ENCODE measurements at regions not wholly inside any gene's neighbourhood (a gene's known extent, or its start where the extent isn't known, plus 50 kb on each side); places are given as distances from the start of the nearest gene placed in this dataset.

DNA sequence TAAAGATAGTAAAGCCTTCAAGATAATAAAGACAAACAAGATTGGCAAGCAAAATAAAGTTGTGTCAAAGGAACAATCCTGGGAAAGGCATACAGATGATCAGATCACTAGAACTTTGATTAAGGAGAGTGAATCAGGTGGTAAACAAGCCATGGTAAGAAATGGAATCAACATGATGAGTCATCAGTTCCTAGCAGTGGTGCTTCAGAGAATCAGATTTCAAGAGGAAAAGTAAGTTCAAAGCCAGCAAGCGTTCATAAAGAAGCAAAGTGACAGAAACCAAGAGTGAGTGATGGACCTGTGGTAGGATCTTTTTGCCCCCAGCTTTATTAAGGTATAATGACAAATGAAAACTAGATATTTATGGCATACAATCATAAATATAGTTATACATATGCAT is 340.4 kb downstream of the TPBG start:
- POLR2A ChIA-PET, result no interaction called here
- no peak for DNase-seq

DNA sequence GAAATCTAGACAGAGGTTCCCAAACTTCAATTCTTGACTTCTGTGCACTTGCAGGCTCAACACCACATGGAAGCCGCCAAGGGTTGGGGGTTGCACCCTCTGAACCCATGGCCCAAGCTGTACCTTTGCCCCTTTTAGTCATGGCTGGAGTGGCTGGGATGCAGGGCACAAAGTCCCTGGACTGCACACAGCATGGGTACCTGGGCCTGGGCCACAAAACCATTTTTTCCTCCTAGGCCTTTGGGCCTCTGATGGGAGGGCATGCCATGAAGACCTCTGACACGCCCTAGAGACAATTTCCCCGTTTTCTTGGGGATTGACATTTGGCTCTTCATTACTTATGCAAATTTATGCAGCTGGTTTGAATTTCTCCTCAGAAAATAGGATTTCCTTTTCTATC is 342.0 kb downstream of the TPBG start:
- 54% methylated on average over 3 of the region's 3 CpGs for WGBS (ENCODE audit: low lambda C conversion rate)
- POLR2A ChIA-PET, result no interaction called here
- Histone ChIP-seq H3K36me3 (replicated peaks in 1 of 2; ENCODE audit: control insufficient read depth in 1 of 2, insufficient read depth in 2 of 2, low read length in 1 of 2) (no peaks in the 10 kb centered on the region), H3K27ac (ENCODE audit: low read depth in 2 of 2, low read length in 1 of 2) (no peak overlapping the region), H3K4me1 (ENCODE audit: control insufficient read depth in 1 of 2, insufficient read depth in 2 of 2, low read depth in 1 of 2, low read length in 1 of 2) (no peaks in the 10 kb centered on the region), H3K9me3 (no peaks in the 10 kb centered on the region), H3K27me3 (ENCODE audit: insufficient read depth) (no peaks in the 10 kb centered on the region), H3K4me3 (ENCODE audit: low read depth in 2 of 2, low read length in 1 of 2) (no peak overlapping the region), H3K9me2 (no peaks in the 10 kb centered on the region), H3K79me2 (ENCODE audit: insufficient read depth) (no peaks in the 10 kb centered on the region), H3K4me2 (no peak overlapping the region), H4K20me1 (ENCODE audit: insufficient read depth) (no peaks in the 10 kb centered on the region), H3F3A (replicated peaks; ENCODE audit: insufficient read depth) (no peaks in the 10 kb centered on the region), H2AFZ (ENCODE audit: low read depth) (no peak overlapping the region), H3K9ac (no peak overlapping the region)
- DNase-seq, result no peak
- TF ChIP-seq TEAD4 (IDR thresholded peaks at IDR 0.05; ENCODE audit: borderline replicate concordance, insufficient read depth), result no peak
- no peak for TF ChIP-seq FOSL2 (IDR thresholded peaks at IDR 0.05; ENCODE audit: borderline replicate concordance, low read depth)
- TF ChIP-seq, protein P1, sequence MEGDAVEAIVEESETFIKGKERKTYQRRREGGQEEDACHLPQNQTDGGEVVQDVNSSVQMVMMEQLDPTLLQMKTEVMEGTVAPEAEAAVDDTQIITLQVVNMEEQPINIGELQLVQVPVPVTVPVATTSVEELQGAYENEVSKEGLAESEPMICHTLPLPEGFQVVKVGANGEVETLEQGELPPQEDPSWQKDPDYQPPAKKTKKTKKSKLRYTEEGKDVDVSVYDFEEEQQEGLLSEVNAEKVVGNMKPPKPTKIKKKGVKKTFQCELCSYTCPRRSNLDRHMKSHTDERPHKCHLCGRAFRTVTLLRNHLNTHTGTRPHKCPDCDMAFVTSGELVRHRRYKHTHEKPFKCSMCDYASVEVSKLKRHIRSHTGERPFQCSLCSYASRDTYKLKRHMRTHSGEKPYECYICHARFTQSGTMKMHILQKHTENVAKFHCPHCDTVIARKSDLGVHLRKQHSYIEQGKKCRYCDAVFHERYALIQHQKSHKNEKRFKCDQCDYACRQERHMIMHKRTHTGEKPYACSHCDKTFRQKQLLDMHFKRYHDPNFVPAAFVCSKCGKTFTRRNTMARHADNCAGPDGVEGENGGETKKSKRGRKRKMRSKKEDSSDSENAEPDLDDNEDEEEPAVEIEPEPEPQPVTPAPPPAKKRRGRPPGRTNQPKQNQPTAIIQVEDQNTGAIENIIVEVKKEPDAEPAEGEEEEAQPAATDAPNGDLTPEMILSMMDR (IDR thresholded peaks at IDR 0.05), result no peak
- no peak for TF ChIP-seq GATA2 (CRISPR knock-in tag; IDR thresholded peaks at IDR 0.05)
- TF ChIP-seq YY1 (IDR thresholded peaks at IDR 0.05; ENCODE audit: low read depth), result no peak
- TF ChIP-seq, protein P2, sequence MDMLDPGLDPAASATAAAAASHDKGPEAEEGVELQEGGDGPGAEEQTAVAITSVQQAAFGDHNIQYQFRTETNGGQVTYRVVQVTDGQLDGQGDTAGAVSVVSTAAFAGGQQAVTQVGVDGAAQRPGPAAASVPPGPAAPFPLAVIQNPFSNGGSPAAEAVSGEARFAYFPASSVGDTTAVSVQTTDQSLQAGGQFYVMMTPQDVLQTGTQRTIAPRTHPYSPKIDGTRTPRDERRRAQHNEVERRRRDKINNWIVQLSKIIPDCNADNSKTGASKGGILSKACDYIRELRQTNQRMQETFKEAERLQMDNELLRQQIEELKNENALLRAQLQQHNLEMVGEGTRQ (IDR thresholded peaks at IDR 0.05; ENCODE audit: borderline replicate concordance, low read depth, low read length), result no peak
- TF ChIP-seq, protein P3, sequence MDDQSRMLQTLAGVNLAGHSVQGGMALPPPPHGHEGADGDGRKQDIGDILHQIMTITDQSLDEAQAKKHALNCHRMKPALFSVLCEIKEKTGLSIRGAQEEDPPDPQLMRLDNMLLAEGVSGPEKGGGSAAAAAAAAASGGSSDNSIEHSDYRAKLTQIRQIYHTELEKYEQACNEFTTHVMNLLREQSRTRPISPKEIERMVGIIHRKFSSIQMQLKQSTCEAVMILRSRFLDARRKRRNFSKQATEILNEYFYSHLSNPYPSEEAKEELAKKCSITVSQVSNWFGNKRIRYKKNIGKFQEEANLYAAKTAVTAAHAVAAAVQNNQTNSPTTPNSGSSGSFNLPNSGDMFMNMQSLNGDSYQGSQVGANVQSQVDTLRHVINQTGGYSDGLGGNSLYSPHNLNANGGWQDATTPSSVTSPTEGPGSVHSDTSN (IDR thresholded peaks at IDR 0.05), result no peak
- no peak for TF ChIP-seq CHD2 (IDR thresholded peaks at IDR 0.05; ENCODE audit: low read length, partially characterized antibody)
- TF ChIP-seq EP300 (IDR thresholded peaks at IDR 0.05; ENCODE audit: borderline replicate concordance in 1 of 2, low read depth in 1 of 2, low read length in 1 of 2), result no peak
- no peak for TF ChIP-seq FOXM1 (IDR thresholded peaks at IDR 0.05; ENCODE audit: low read depth)
- TF ChIP-seq, protein P4, sequence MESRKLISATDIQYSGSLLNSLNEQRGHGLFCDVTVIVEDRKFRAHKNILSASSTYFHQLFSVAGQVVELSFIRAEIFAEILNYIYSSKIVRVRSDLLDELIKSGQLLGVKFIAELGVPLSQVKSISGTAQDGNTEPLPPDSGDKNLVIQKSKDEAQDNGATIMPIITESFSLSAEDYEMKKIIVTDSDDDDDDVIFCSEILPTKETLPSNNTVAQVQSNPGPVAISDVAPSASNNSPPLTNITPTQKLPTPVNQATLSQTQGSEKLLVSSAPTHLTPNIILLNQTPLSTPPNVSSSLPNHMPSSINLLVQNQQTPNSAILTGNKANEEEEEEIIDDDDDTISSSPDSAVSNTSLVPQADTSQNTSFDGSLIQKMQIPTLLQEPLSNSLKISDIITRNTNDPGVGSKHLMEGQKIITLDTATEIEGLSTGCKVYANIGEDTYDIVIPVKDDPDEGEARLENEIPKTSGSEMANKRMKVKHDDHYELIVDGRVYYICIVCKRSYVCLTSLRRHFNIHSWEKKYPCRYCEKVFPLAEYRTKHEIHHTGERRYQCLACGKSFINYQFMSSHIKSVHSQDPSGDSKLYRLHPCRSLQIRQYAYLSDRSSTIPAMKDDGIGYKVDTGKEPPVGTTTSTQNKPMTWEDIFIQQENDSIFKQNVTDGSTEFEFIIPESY (IDR thresholded peaks at IDR 0.05; ENCODE audit: borderline replicate concordance, low read depth), result no peak
- no peak for TF ChIP-seq SIN3A (IDR thresholded peaks at IDR 0.05; ENCODE audit: borderline replicate concordance, low read depth, low read length)
- TF ChIP-seq JUND (IDR thresholded peaks at IDR 0.05), result no peak
- CTCF ChIA-PET, result no interaction called here

More for the DNA sequence above, 340.4 kb downstream of the TPBG start:
- CTCF ChIA-PET, result interaction anchor here (1.6 kb wide), 1 partner anchor 35 kb away, joined by 3 read pairs; no protein-coding TSS in a partner anchor
- no peaks in the 10 kb centered on the region for H4K20me1 ChIP-seq (ENCODE audit: insufficient read depth)
- no peaks in the 10 kb centered on the region for H3K27me3 ChIP-seq (ENCODE audit: insufficient read depth)
- H3K4me3 ChIP-seq (ENCODE audit: low read depth in 2 of 2, low read length in 1 of 2), result no peak overlapping the region
- no peaks in the 10 kb centered on the region for H3K36me3 ChIP-seq (replicated peaks in 1 of 2; ENCODE audit: control insufficient read depth in 1 of 2, insufficient read depth in 2 of 2, low read length in 1 of 2)
- H3K79me2 ChIP-seq (ENCODE audit: insufficient read depth), result no peaks in the 10 kb centered on the region
- H3K9me3 ChIP-seq, result no peaks in the 10 kb centered on the region
- no peaks in the 10 kb centered on the region for H3F3A ChIP-seq (replicated peaks; ENCODE audit: insufficient read depth)
- no peaks in the 10 kb centered on the region for H3K9me2 ChIP-seq
- H3K4me2 ChIP-seq, result no peak overlapping the region
- TF ChIP-seq JUND (IDR thresholded peaks at IDR 0.05) (peak; percentile 18; the same call in 1 of the 2 replicates), ELF1 (IDR thresholded peaks at IDR 0.05) (no peak), POLR2AphosphoS5 (IDR thresholded peaks at IDR 0.05; ENCODE audit: low read depth, low read length) (no peak), FOSL2 (IDR thresholded peaks at IDR 0.05; ENCODE audit: borderline replicate concordance, low read depth) (peak; percentile 28; the same call in 1 of the 2 replicates)
- H2AFZ ChIP-seq (ENCODE audit: low read depth), result no peak overlapping the region
- no peak overlapping the region for H3K9ac ChIP-seq
- no peaks in the 10 kb centered on the region for H3K4me1 ChIP-seq (ENCODE audit: control insufficient read depth in 1 of 2, insufficient read depth in 2 of 2, low read depth in 1 of 2, low read length in 1 of 2)
- H3K27ac ChIP-seq (ENCODE audit: low read depth in 2 of 2, low read length in 1 of 2), result no peak overlapping the region
- WGBS (ENCODE audit: low lambda C conversion rate), result 39% methylated on average over 1 of the region's 1 CpG

All from SK-N-SH (cell line).